ENCODE measurements at regions not wholly inside any gene's neighbourhood (a gene's known extent, or its start where the extent isn't known, plus 50 kb on each side); places are given as distances from the start of the nearest gene placed in this dataset.

- Histone ChIP-seq H4K20me1 (replicated peaks; ENCODE audit: control insufficient read depth, insufficient read depth, low read length) (no peaks in the 10 kb centered on the region), H3K9me3 (replicated peaks; ENCODE audit: control insufficient read depth, insufficient read depth, low read depth, low read length) (no peaks in the 10 kb centered on the region), H3K4me1 (replicated peaks in 1 of 2; ENCODE audit: control insufficient read depth in 2 of 2, insufficient read depth in 2 of 2, low read length in 2 of 2) (peaks cover 0 to 6% of the 10 kb centered on the region in 2 experiments; a peak in 2 of 5 replicates), H3K27me3 (ENCODE audit: control insufficient read depth in 2 of 2, insufficient read depth in 2 of 2, low read length in 2 of 2) (peaks cover 16 to 18% of the 10 kb centered on the region in 2 experiments), H3K4me3 (no peak overlapping the region), H3K4me2 (ENCODE audit: insufficient read depth, low read length) (no peak overlapping the region), H3K36me3 (ENCODE audit: control insufficient read depth, insufficient read depth, low read length) (no peaks in the 10 kb centered on the region), H3K9ac (ENCODE audit: insufficient read depth in 1 of 2, low read depth in 2 of 2, low read length in 2 of 2) (no peak overlapping the region), H3K27ac (ENCODE audit: extremely low read depth, low read depth, low read length) (no peak overlapping the region), H3K9me1 (ENCODE audit: control insufficient read depth, insufficient read depth, low read length) (no peaks in the 10 kb centered on the region), H3K79me2 (ENCODE audit: control insufficient read depth, insufficient read depth, low read length) (no peaks in the 10 kb centered on the region), H2AFZ (ENCODE audit: low read depth, low read length) (no peak overlapping the region)
- under 1% methylated on average over 4 of the region's 4 CpGs for WGBS (ENCODE audit: insufficient coverage, low coverage, missing lambda C conversion rate)
- intact Hi-C loops (cut with micrococcal nuclease) (no loop called here), in situ Hi-C loops (cut with MboI) (no loop called here)
- CTCF ChIA-PET (ENCODE audit: low intra/inter-chr PET ratio), result no interaction called here
- peak; percentile 35 for TF ChIP-seq CBX8 (IDR thresholded peaks at IDR 0.05; ENCODE audit: borderline replicate concordance, extremely low read depth, low read depth, low read length, poor library complexity, severe bottlenecking)
- TF ChIP-seq YBX1 (IDR thresholded peaks at IDR 0.05), result no peak
- POLR2A ChIA-PET, result no interaction called here
- DNase-seq (ENCODE audit: extremely low read depth in 1 of 4, low spot score in 3 of 4) (no peak), FAIRE-seq (no peak), ATAC-seq (no peak)
- no TSS peak for BruUV-seq (replicated peaks)
Measured at GRCh38 chr22:16721961-16722360, 103.2 kb downstream of the XKR3 start.

GRCh38 chr22:16717699-16718558 is 107.3 kb downstream of the XKR3 start:
- Histone ChIP-seq H3K4me3 (no peak overlapping the region), H3K4me1 (replicated peaks in 1 of 2; ENCODE audit: control insufficient read depth in 2 of 2, insufficient read depth in 2 of 2, low read length in 2 of 2) (peaks cover 0 to 6% of the 10 kb centered on the region in 2 experiments; a peak in 2 of 5 replicates), H3K4me2 (ENCODE audit: insufficient read depth, low read length) (peak overlapping the region; percentile 28), H3K27me3 (ENCODE audit: control insufficient read depth in 2 of 2, insufficient read depth in 2 of 2, low read length in 2 of 2) (peaks cover 15 to 16% of the 10 kb centered on the region in 2 experiments), H3K36me3 (ENCODE audit: control insufficient read depth, insufficient read depth, low read length) (no peaks in the 10 kb centered on the region), H4K20me1 (replicated peaks; ENCODE audit: control insufficient read depth, insufficient read depth, low read length) (no peaks in the 10 kb centered on the region), H2AFZ (ENCODE audit: low read depth, low read length) (peak overlapping the region; percentile 33), H3K9me3 (replicated peaks; ENCODE audit: control insufficient read depth, insufficient read depth, low read depth, low read length) (no peaks in the 10 kb centered on the region), H3K9ac (ENCODE audit: insufficient read depth in 1 of 2, low read depth in 2 of 2, low read length in 2 of 2) (peak overlapping the region in 1 of 2 experiments; percentile 7; a peak in 2 of 4 replicates), H3K79me2 (ENCODE audit: control insufficient read depth, insufficient read depth, low read length) (no peaks in the 10 kb centered on the region), H3K27ac (ENCODE audit: extremely low read depth, low read depth, low read length) (no peak overlapping the region), H3K9me1 (ENCODE audit: control insufficient read depth, insufficient read depth, low read length) (no peaks in the 10 kb centered on the region)
- POLR2A ChIA-PET, result interaction anchor here (0.9 to 1.0 kb wide), 2 partner anchors 9 to 22 kb away, joined by 3 to 4 read pairs; no protein-coding TSS in a partner anchor
- no TSS peak for BruUV-seq (replicated peaks)
- no peak for FAIRE-seq
- in situ Hi-C loops (cut with MboI) (no loop called here), intact Hi-C loops (cut with micrococcal nuclease) (no loop called here)
- peak in 2 of 4 experiments; percentile 57 to 74 for DNase-seq (ENCODE audit: extremely low read depth in 1 of 4, low spot score in 3 of 4)
- peak; percentile 99 for ATAC-seq
- CTCF ChIA-PET (ENCODE audit: low intra/inter-chr PET ratio), result no interaction called here
- WGBS (ENCODE audit: insufficient coverage, low coverage, missing lambda C conversion rate), result 9% methylated on average over 35 of the region's 35 CpGs
- no peak for TF ChIP-seq ZNF395 (CRISPR knock-in tag; IDR thresholded peaks at IDR 0.05)
- 0 out of 2 replicates have a peak, but pooled peaks have one; percentile 23 for TF ChIP-seq NR3C1 (CRISPR knock-in tag; IDR thresholded peaks at IDR 0.05)
- no peak for TF ChIP-seq MTA2 (IDR thresholded peaks at IDR 0.05; ENCODE audit: low read depth)
- no peak for TF ChIP-seq ZNF77 (CRISPR knock-in tag; IDR thresholded peaks at IDR 0.05)
- no peak for TF ChIP-seq ETV6 (IDR thresholded peaks at IDR 0.05; ENCODE audit: borderline replicate concordance in 1 of 2, low read depth in 2 of 2, low read length in 1 of 2)
- TF ChIP-seq ETV6 (CRISPR knock-in tag; IDR thresholded peaks at IDR 0.05; ENCODE audit: borderline replicate concordance), result no peak
- no peak for TF ChIP-seq ZBTB17 (CRISPR knock-in tag; IDR thresholded peaks at IDR 0.05)
- peak in 1 of 2 experiments; percentile 25; a peak in 1 of 4 replicates for TF ChIP-seq MAZ (CRISPR knock-in tag; conservative IDR thresholded peaks at IDR 0.05 in 1 of 2, IDR thresholded peaks at IDR 0.05 in 1 of 2)
- TF ChIP-seq XRCC5 (IDR thresholded peaks at IDR 0.05; ENCODE audit: low read depth, low read length), result no peak
- no peak for TF ChIP-seq ZNF511 (CRISPR knock-in tag; IDR thresholded peaks at IDR 0.05)

Measured in K562 (cell line).